ENCODE measurements at regions not wholly inside any gene's neighbourhood (a gene's known extent, or its start where the extent isn't known, plus 50 kb on each side); places are given as distances from the start of the nearest gene placed in this dataset.

DNA sequence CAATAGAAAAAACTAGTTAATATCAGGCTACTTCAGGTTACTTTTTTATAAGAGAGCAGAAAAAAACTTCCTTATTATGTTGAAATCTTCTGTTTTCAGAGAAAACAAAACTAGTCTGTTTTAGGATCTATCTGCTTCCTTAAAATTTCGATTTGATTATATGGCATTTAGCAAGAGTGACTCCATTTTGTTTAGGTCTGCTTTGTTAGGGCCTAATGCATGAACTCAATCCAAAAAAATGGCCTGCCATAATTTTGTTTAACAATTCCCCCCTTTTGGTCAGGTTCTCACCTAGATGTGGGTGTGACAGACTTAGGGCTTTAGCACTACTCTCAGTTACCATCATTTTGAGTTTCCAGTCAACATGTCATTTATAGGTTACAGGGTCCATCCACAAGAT, 89.8 kb upstream of the GNG12 start:
- no peaks in the 10 kb centered on the region for H3K36me3 ChIP-seq (ENCODE audit: control insufficient read depth, insufficient read depth, low read length)
- no peak overlapping the region for H2AFZ ChIP-seq
- no peak overlapping the region for H3K27ac ChIP-seq
- no peaks in the 10 kb centered on the region for H3K9me3 ChIP-seq (ENCODE audit: control insufficient read depth, low read length)
- TF ChIP-seq CTCF (IDR thresholded peaks at IDR 0.05), result no peak
- H3K4me3 ChIP-seq (ENCODE audit: low read depth, low read length), result no peak overlapping the region
- H3K4me1 ChIP-seq, result no peaks in the 10 kb centered on the region
- H3K9ac ChIP-seq, result no peak overlapping the region
- no peaks in the 10 kb centered on the region for H3K79me2 ChIP-seq
- H3K4me2 ChIP-seq (ENCODE audit: low read length), result no peak overlapping the region
- H3K27me3 ChIP-seq (ENCODE audit: control insufficient read depth, insufficient read depth, low read length), result no peaks in the 10 kb centered on the region

- TF ChIP-seq CTCF (IDR thresholded peaks at IDR 0.05), result no peak
- Histone ChIP-seq H3K27me3 (ENCODE audit: control insufficient read depth, insufficient read depth, low read length) (no peaks in the 10 kb centered on the region), H2AFZ (no peak overlapping the region), H3K4me3 (ENCODE audit: low read depth, low read length) (no peak overlapping the region), H3K4me2 (ENCODE audit: low read length) (no peak overlapping the region), H3K9ac (no peak overlapping the region), H3K27ac (no peak overlapping the region), H3K4me1 (no peaks in the 10 kb centered on the region), H3K36me3 (ENCODE audit: control insufficient read depth, insufficient read depth, low read length) (no peaks in the 10 kb centered on the region), H3K9me3 (ENCODE audit: control insufficient read depth, low read length) (no peaks in the 10 kb centered on the region), H3K79me2 (no peaks in the 10 kb centered on the region)
Measured at GRCh38 chr1:67921725-67922489, 88.6 kb upstream of the GNG12 start.

GRCh38 chr1:67919274-67920072, 86.2 kb upstream of the GNG12 start:
- H3K27me3 ChIP-seq (ENCODE audit: control insufficient read depth, insufficient read depth, low read length), result no peaks in the 10 kb centered on the region
- no peaks in the 10 kb centered on the region for H3K79me2 ChIP-seq
- H3K9ac ChIP-seq, result no peak overlapping the region
- no peak overlapping the region for H3K4me2 ChIP-seq (ENCODE audit: low read length)
- no peak overlapping the region for H2AFZ ChIP-seq
- no peak overlapping the region for H3K27ac ChIP-seq
- H3K4me1 ChIP-seq, result no peaks in the 10 kb centered on the region
- TF ChIP-seq CTCF (IDR thresholded peaks at IDR 0.05), result no peak
- H3K4me3 ChIP-seq (ENCODE audit: low read depth, low read length), result no peak overlapping the region
- no peaks in the 10 kb centered on the region for H3K9me3 ChIP-seq (ENCODE audit: control insufficient read depth, low read length)
- no peaks in the 10 kb centered on the region for H3K36me3 ChIP-seq (ENCODE audit: control insufficient read depth, insufficient read depth, low read length)

DNA sequence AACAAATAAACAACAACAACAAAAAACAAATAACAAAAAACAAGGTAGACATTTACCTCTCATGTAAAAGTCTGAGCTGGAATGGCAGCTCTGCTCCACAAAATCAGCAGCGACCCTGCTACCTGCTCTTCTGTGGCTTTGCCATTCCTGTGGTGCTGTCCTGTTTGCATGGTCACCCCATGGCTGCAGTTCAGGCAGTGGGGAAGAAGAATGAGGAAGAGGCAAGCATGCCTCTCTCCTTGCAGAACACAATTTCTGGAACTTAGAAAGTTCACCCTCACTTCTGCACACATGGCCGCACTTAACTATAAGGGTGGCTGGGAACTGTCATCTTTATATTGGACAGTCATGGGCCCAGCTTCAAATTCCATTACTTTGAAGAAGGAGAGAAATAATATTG, 84.8 kb upstream of the GNG12 start:
- no peak for TF ChIP-seq CTCF (IDR thresholded peaks at IDR 0.05)
- no peaks in the 10 kb centered on the region for H3K36me3 ChIP-seq (ENCODE audit: control insufficient read depth, insufficient read depth, low read length)
- no peaks in the 10 kb centered on the region for H3K27me3 ChIP-seq (ENCODE audit: control insufficient read depth, insufficient read depth, low read length)
- no peak overlapping the region for H3K4me3 ChIP-seq (ENCODE audit: low read depth, low read length)
- H3K79me2 ChIP-seq, result no peaks in the 10 kb centered on the region
- no peak overlapping the region for H3K27ac ChIP-seq
- H3K9ac ChIP-seq, result no peak overlapping the region
- H2AFZ ChIP-seq, result no peak overlapping the region
- no peak overlapping the region for H3K4me2 ChIP-seq (ENCODE audit: low read length)
- no peaks in the 10 kb centered on the region for H3K9me3 ChIP-seq (ENCODE audit: control insufficient read depth, low read length)
- H3K4me1 ChIP-seq, result no peaks in the 10 kb centered on the region

Data from parathyroid adenoma (tissue), 2 donors.